ENCODE measurements at regions not wholly inside any gene's neighbourhood (a gene's known extent, or its start where the extent isn't known, plus 50 kb on each side); places are given as distances from the start of the nearest gene placed in this dataset.

- DNase-seq (ENCODE audit: low read depth, low spot score) (no peak), FAIRE-seq (no peak)
- Histone ChIP-seq H3K9ac (ENCODE audit: control insufficient read depth, extremely low read depth, insufficient read depth, low read length) (no peak overlapping the region), H3K79me2 (ENCODE audit: control insufficient read depth, insufficient read depth, low read length) (no peaks in the 10 kb centered on the region), H4K20me1 (ENCODE audit: control insufficient read depth, extremely low read depth, insufficient read depth, low read length) (no peaks in the 10 kb centered on the region), H3K4me2 (ENCODE audit: control insufficient read depth, extremely low read depth, insufficient read depth, low read depth, low read length) (no peak overlapping the region), H3K9me1 (ENCODE audit: control insufficient read depth, extremely low read depth, insufficient read depth, low read length) (no peaks in the 10 kb centered on the region), H3K9me3 (ENCODE audit: control insufficient read depth, low read depth, low read length) (no peaks in the 10 kb centered on the region), H3K36me3 (ENCODE audit: control insufficient read depth in 2 of 2, extremely low read depth in 1 of 2, insufficient read depth in 2 of 2, low read length in 2 of 2) (no peaks in the 10 kb centered on the region), H3K27me3 (ENCODE audit: control insufficient read depth, extremely low read depth, insufficient read depth, low read length) (no peaks in the 10 kb centered on the region), H2AFZ (ENCODE audit: control insufficient read depth, low read length) (no peak overlapping the region), H3K4me1 (ENCODE audit: control insufficient read depth, extremely low read depth, insufficient read depth, low read length) (no peaks in the 10 kb centered on the region), H3K27ac (ENCODE audit: control insufficient read depth, insufficient read depth, low read length) (no peak overlapping the region), H3K4me3 (ENCODE audit: control insufficient read depth in 2 of 3, extremely low read depth in 1 of 3, insufficient read depth in 2 of 3, low read depth in 1 of 3, low read length in 3 of 3) (no peak overlapping the region)
- dilution Hi-C loops (cut with MboI; ENCODE audit: extremely low pct_ligation_motif_present, low sequenced_read_pairs) = no loop called here
- TF ChIP-seq EZH2 (IDR thresholded peaks at IDR 0.05; ENCODE audit: low read length) = no peak
- TF ChIP-seq CTCF (optimal IDR thresholded peaks at IDR 0.05 in 1 of 3, IDR thresholded peaks at IDR 0.05 in 1 of 3, conservative IDR thresholded peaks at IDR 0.05 in 1 of 3; ENCODE audit: extremely low read depth in 1 of 3, insufficient read depth in 2 of 3, low read length in 3 of 3) = no peak
Measured at GRCh38 chr12:83958997-83959396, 953.6 kb downstream of the SLC6A15 start.

DNA sequence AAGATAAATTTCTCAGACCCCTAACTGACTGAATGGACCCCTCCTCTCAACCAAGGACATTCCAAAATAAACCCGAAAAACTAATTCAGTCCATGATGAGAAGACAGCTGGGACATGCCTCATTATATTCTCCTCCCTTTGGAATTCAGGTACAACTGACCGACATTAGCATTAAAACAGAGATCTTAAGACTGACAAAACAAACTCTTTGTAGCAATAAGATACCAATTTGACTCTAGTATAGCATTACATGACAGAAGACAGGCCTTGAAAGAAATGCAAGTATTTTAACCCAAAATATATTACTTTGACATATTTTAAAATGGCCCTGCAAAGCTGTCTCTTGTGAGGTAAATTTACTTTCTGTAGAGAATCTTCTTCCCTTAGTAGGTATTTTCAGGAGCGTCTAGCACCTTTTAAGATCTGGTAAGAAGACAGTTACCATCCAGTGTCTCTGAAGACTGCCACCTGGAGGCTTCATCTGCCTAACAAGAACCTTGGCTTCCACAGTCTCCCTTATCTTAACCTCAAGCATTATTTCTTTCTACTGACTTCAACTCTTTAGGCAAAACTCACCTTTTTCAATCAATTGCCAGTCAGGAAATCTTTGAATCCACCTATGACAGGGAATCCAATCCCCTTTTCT, 957.5 kb downstream of the SLC6A15 start:
- H3K79me2 ChIP-seq (ENCODE audit: control insufficient read depth, insufficient read depth, low read length) = no peaks in the 10 kb centered on the region
- TF ChIP-seq EZH2 (IDR thresholded peaks at IDR 0.05; ENCODE audit: low read length) (no peak), CTCF (optimal IDR thresholded peaks at IDR 0.05 in 1 of 3, IDR thresholded peaks at IDR 0.05 in 1 of 3, conservative IDR thresholded peaks at IDR 0.05 in 1 of 3; ENCODE audit: extremely low read depth in 1 of 3, insufficient read depth in 2 of 3, low read length in 3 of 3) (peak; percentile 27 to 47 (median 46))
- no peaks in the 10 kb centered on the region for H3K4me1 ChIP-seq (ENCODE audit: control insufficient read depth, extremely low read depth, insufficient read depth, low read length)
- FAIRE-seq = no peak
- H3K27ac ChIP-seq (ENCODE audit: control insufficient read depth, insufficient read depth, low read length) = no peak overlapping the region
- no peak overlapping the region for H3K9ac ChIP-seq (ENCODE audit: control insufficient read depth, extremely low read depth, insufficient read depth, low read length)
- no peak overlapping the region for H3K4me3 ChIP-seq (ENCODE audit: control insufficient read depth in 2 of 3, extremely low read depth in 1 of 3, insufficient read depth in 2 of 3, low read depth in 1 of 3, low read length in 3 of 3)
- H2AFZ ChIP-seq (ENCODE audit: control insufficient read depth, low read length) = no peak overlapping the region
- no peaks in the 10 kb centered on the region for H3K9me3 ChIP-seq (ENCODE audit: control insufficient read depth, low read depth, low read length)
- H3K27me3 ChIP-seq (ENCODE audit: control insufficient read depth, extremely low read depth, insufficient read depth, low read length) = no peaks in the 10 kb centered on the region
- no peaks in the 10 kb centered on the region for H3K36me3 ChIP-seq (ENCODE audit: control insufficient read depth in 2 of 2, extremely low read depth in 1 of 2, insufficient read depth in 2 of 2, low read length in 2 of 2)
- H4K20me1 ChIP-seq (ENCODE audit: control insufficient read depth, extremely low read depth, insufficient read depth, low read length) = no peaks in the 10 kb centered on the region
- no peaks in the 10 kb centered on the region for H3K9me1 ChIP-seq (ENCODE audit: control insufficient read depth, extremely low read depth, insufficient read depth, low read length)
- dilution Hi-C loops (cut with MboI; ENCODE audit: extremely low pct_ligation_motif_present, low sequenced_read_pairs) = no loop called here
- DNase-seq (ENCODE audit: low read depth, low spot score) = no peak
- H3K4me2 ChIP-seq (ENCODE audit: control insufficient read depth, extremely low read depth, insufficient read depth, low read depth, low read length) = no peak overlapping the region

Data from keratinocyte (primary cell).